ENCODE measurements at regions not wholly inside any gene's neighbourhood (a gene's known extent, or its start where the extent isn't known, plus 50 kb on each side); places are given as distances from the start of the nearest gene placed in this dataset.
A peak's percentile ranks its signal among the peaks of the same experiment; 100 is the strongest.

GRCh38 chr2:225131898-225132297, 89.6 kb upstream of the DOCK10 start:
- no peak for DNase-seq

- no peak for DNase-seq
Observed at GRCh38 chr2:225130093-225130492, 87.8 kb upstream of the DOCK10 start.

DNA sequence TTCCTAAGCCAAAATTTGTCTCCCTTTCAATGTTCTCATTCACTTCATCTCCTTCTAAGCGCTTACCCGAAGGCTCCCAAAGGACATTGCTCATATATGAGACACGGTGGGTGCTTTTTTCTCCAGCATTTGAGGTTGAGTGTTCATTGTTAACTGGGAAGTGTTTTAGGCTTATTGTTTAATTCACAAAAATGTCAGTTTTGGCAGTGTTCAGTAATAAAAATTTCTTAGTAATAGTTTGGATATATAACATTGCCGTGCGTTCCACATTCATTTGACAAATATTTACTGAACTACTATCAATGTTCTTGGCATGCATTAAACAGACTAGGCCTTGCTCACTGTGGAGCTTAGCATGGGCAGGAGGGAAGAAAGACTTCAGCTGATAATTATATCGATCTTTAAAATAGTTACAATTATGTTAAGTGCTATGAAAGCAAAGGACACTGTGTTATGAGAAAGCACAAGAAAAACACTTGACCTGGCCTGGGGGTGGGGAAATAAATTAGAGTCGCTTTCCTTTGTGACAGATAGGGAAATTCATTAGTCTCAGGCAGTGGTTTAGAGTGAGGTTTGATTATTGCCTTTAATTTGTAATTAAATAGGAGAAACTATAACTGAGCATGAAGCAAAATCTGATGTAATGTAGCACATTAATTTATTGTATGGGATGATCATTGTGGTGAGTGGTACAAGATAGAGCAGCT, 82.2 kb upstream of the DOCK10 start:
- DNase-seq = no peak

GRCh38 chr2:225122583-225123486, 80.6 kb upstream of the DOCK10 start:
- peak; percentile 37 for DNase-seq

DNA sequence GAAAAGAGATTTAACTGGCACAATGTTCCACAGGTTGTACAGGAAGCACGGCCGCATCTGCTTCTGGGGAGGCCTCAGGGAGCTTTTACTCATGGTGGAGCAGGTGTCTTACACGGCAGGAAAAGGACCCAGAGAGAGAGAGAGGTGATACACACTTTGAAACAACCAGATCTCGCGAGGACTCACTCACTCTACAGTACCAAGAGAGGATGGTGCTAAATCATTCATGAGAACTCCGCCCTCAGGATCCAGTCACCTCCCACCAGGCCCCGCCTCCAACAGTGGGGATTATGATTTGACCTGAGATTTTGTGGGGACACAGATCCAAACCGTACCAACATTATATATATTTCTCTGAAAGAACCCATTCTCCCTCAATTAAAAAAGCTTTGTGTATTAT, 79.7 kb upstream of the DOCK10 start:
- no peak for DNase-seq

- DNase-seq = no peak
Observed at GRCh38 chr2:225120186-225120585, 77.9 kb upstream of the DOCK10 start.

GRCh38 chr2:225117051-225117716, 74.9 kb upstream of the DOCK10 start:
- no peak for DNase-seq

DNA sequence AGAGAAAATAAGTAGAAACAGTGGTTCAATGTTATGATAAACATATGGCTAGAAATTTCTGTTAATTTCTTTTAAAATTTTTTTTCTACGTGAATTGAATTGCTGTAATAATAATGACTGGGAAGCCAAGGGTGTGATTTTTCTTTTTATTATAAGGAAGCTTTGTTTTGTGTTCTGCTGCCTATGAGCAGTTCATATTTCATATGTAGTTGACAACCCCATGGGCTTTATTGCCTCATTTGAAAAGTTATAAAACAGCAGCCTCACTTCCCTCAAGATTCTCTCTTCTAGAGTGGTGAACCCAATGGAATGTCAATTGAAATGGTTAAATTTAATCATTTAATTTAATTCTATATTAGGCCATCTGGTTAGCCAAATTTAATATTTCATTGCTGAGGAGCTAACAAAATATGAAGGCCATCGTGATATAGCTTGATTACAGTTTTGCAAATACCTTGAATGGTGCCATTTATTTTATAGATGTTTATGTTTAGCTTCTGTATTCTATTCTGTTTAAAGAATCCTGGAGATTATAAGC, 72.6 kb upstream of the DOCK10 start:
- no peak for DNase-seq

DNA sequence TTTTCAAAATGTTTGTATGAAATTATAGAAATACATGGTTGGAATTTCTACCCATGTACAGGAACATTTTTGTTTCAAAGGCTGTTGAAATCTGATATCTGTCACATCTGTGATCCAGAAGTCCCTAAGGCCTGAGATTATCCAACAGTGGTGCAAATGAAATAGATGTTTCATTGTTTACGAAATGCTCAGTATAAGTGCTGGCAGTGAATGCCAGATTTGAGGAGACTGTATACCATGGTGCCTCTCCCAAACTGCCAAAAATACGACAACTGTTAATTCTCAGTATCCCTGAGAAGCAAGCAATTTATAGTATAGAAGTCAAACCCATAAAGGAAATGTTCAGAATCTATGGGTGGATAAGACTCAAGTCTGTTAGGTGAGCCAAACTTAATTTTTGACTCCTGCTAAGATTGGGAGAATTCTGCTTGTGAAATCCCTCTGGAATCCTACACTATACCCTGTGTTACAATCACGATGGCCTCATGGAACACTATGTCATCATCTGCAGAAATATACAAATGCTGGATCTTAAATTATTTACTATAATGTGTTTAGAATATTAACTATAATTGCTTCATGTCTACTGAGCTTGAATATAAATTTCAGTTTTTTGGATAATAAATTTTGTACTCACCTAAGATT, 71.2 kb upstream of the DOCK10 start:
- no peak for DNase-seq

DNA sequence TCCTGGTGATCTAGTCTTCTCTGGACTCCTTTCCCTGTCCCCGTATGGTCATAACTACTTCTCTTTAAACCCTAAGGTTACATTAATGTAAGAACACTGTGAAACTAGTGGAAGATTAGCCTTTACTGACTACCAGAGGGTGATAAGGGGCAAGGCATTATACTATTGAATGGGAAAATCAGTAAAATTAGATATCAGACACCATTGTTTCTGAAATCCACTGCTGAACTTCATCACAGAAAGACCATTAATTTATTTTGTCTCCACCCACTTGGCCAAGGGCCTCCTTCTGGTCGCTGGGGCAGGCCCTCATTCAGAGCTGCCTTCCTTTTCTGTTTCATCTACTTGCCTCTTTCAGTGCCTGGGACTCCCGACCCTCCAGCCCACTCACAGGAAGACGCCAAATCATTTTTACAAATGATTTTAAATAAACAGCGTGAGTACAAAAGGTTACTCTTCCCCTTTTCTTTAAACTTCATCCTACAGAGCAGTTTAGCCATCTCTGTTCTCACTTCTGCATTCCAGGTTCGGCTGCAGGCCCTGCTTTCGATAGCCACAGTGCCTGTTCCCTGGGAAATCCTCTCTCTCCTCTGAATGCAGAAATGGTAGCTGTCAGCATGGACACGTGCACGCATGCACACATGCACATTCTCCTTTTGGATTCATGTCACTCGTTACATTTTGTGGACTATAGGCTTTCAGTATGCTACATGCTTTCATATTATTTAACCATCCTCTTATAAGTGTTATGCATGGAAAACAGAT, 70.3 kb upstream of the DOCK10 start:
- no peak for DNase-seq

DNA sequence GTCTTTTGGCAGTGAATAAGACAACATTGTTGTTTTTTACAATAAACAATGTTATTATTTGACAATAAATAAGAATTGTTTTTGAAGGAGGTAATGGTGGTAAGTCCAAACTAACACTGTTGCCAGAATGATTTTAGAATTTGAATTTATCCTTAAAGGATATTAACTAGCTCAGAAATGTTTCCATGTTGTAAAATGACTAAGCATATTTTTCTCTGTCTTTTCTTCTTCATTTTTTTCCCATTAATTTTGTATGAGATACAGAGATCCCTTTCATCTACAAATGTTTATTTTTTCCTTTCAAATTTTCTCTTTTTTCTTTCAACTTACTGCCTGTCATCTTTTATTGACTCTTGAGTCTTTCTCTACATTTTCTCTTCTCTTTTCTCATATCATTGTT, 66.5 kb upstream of the DOCK10 start:
- DNase-seq = no peak

- DNase-seq = no peak
Observed at GRCh38 chr2:225104971-225105370, 62.7 kb upstream of the DOCK10 start.

DNA sequence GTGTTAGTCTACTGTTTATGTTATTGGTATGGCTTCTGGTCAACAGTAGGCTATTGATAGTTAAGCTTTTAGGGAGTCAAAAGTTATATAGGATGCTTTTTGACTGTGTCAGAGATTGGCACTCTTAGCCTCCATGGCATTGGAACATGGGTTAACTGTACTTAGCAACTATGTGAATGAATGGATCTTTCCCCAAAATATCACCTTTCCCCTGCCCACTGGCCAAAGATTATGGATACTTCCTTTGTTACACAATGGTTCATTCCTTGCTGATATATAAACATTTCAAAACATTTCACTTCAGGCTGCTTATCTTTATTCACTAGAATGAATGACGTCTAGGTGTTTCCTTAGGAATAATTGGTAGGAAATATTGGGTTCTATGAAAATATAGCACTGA, 62.1 kb upstream of the DOCK10 start:
- DNase-seq = no peak

- no peak for DNase-seq
Observed at GRCh38 chr2:225103737-225104141, 61.5 kb upstream of the DOCK10 start.

DNA sequence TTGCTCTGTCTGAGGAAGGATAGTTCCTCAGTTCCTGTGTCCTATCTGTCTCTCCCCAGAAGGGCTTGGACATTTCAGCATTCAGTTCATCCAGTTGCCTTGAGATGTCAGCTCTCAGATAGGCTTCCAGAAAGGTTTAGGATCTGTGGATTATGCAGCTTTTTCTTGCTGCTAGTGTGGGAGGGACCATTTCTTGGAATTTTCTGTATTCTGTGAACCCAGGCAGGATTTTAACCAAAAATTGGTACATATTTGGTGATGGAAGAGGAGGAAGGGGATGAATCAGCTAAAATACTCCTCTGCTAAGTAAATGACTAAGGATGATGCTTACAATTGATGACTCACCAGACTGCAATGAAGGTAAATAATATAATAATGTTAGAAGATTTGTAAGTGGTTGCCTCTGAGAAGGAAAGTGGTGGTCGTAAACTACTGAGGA, 58.6 kb upstream of the DOCK10 start:
- no peak for DNase-seq

DNA sequence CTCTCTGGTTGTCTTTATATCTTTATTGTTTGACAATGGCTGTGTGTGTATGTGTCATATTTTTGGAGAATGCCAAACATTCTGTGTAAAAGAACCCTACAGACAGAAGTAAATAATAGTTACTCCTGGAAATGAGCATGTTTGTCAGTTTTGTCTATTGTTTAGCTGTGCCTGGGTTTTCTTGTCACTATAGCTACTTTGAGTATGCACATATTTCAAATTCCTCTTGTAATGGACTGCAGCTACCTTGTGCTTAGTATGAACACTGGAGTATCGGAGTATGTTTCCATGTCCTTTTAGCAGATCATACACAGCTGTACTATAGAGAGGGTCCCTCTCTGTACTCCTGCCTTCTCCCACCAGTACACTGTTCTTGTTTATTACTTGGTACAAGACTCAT, 58.0 kb upstream of the DOCK10 start:
- DNase-seq = no peak

GRCh38 chr2:225097035-225097434, 54.8 kb upstream of the DOCK10 start:
- no peak for DNase-seq

All from OCI-M1 (cell line).